GM12865 (cell line): ENCODE measurements at regions not wholly inside any gene's neighbourhood (a gene's known extent, or its start where the extent isn't known, plus 50 kb on each side); places are given as distances from the start of the nearest gene placed in this dataset.

Source experiments
- DNase-seq: peaks from one replicate; pipeline ENCODE4 v3.0.0; 2010; ENCODE audit warnings: low read depth
- H3K4me3 ChIP-seq: 2 replicates; pipeline ENCODE4 v1.5.1; 2011; ENCODE audit warnings: mild to moderate bottlenecking, low read depth, low read length, control low read depth
- CTCF ChIP-seq: IDR thresholded peaks from 2 replicates; pipeline ENCODE4 v1.5.1; 2011; ENCODE audit warnings: low read length, control low read depth, low read depth, inconsistent platforms; ENCODE audit not compliant: insufficient read depth; ENCODE audit errors: missing control alignments

- DNase-seq: no peak
- H3K4me3 ChIP-seq: no peak overlapping the region
- no peak for TF ChIP-seq CTCF
Observed at GRCh38 chr11:80227915-80228314, 787.1 kb upstream of the TENM4 start.

GRCh38 chr11:80214413-80214812, 773.6 kb upstream of the TENM4 start:
- TF ChIP-seq CTCF: no peak
- H3K4me3 ChIP-seq: no peak overlapping the region
- DNase-seq: no peak

- DNase-seq: no peak
- no peak overlapping the region for H3K4me3 ChIP-seq
Observed at GRCh38 chr11:80211673-80212072, 770.8 kb upstream of the TENM4 start.

GRCh38 chr11:80204021-80204420, 763.2 kb upstream of the TENM4 start:
- TF ChIP-seq CTCF: no peak
- DNase-seq: no peak
- no peak overlapping the region for H3K4me3 ChIP-seq

More at GRCh38 chr11:80211673-80212072, 770.8 kb upstream of the TENM4 start:
- TF ChIP-seq CTCF: no peak

- TF ChIP-seq CTCF: no peak
- DNase-seq: no peak
Observed at GRCh38 chr11:80196932-80197554, 756.2 kb upstream of the TENM4 start.

GRCh38 chr11:80196041-80196440, 755.2 kb upstream of the TENM4 start:
- TF ChIP-seq CTCF: no peak
- no peak for DNase-seq
- H3K4me3 ChIP-seq: no peak overlapping the region

More at GRCh38 chr11:80196932-80197554, 756.2 kb upstream of the TENM4 start:
- H3K4me3 ChIP-seq: no peak overlapping the region

- no peak overlapping the region for H3K4me3 ChIP-seq
- DNase-seq: no peak
- no peak for TF ChIP-seq CTCF
Observed at GRCh38 chr11:80194625-80195024, 753.8 kb upstream of the TENM4 start.
